ENCODE measurements at regions not wholly inside any gene's neighbourhood (a gene's known extent, or its start where the extent isn't known, plus 50 kb on each side); places are given as distances from the start of the nearest gene placed in this dataset.

DNA sequence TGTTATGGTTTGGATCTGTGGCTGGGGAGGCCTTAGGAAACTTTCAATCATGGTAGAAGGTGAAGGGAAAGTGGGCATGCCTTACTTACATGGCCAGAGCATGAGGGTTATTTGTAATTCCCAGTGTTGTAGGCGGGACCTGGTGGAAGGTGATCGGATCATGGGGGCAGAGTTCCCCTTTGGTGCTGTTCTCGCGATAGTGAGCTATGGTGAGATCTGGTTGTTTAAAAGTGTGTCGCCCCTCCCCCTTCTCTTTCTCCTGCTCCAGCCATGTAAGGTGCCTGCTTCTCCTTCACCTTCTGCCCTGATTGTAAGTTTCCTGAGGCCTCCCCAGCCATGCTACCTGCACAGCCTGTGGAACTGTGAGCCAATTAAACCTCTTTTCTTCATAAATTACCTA, 145.8 kb downstream of the TFAP2C start:
- TF ChIP-seq ARNT (IDR thresholded peaks at IDR 0.05) (no peak), HDGF (IDR thresholded peaks at IDR 0.05; ENCODE audit: borderline replicate concordance) (no peak), FOXM1 (IDR thresholded peaks at IDR 0.05; ENCODE audit: borderline replicate concordance) (no peak), L3MBTL2 (conservative IDR thresholded peaks at IDR 0.05) (no peak), TARDBP (IDR thresholded peaks at IDR 0.05) (no peak), ZNF384 (IDR thresholded peaks at IDR 0.05) (no peak)
- TF ChIP-seq, protein P1, sequence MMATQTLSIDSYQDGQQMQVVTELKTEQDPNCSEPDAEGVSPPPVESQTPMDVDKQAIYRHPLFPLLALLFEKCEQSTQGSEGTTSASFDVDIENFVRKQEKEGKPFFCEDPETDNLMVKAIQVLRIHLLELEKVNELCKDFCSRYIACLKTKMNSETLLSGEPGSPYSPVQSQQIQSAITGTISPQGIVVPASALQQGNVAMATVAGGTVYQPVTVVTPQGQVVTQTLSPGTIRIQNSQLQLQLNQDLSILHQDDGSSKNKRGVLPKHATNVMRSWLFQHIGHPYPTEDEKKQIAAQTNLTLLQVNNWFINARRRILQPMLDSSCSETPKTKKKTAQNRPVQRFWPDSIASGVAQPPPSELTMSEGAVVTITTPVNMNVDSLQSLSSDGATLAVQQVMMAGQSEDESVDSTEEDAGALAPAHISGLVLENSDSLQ (IDR thresholded peaks at IDR 0.05) = no peak

All from HEK293T (cell line).